ENCODE measurements at regions not wholly inside any gene's neighbourhood (a gene's known extent, or its start where the extent isn't known, plus 50 kb on each side); places are given as distances from the start of the nearest gene placed in this dataset.

- FAIRE-seq (no peak), DNase-seq (ENCODE audit: low read depth in 1 of 2, low spot score in 2 of 2) (no peak)
- Histone ChIP-seq H2BK12ac (ENCODE audit: low read depth, low read length) (no peak overlapping the region), H4K8ac (ENCODE audit: extremely low read depth, insufficient read depth, low read length) (no peak overlapping the region), H3K4ac (replicated peaks; ENCODE audit: insufficient read length, low read depth, low read length) (no peak overlapping the region), H2AFZ (ENCODE audit: low read length) (no peak overlapping the region), H4K5ac (ENCODE audit: insufficient read length, low read depth, low read length) (no peak overlapping the region), H2AK5ac (ENCODE audit: low read depth, low read length) (no peak overlapping the region), H3K79me1 (ENCODE audit: low read depth, low read length) (no peaks in the 10 kb centered on the region), H3K9ac (replicated peaks in 1 of 4; ENCODE audit: extremely low read depth in 1 of 4, low read depth in 3 of 4, low read length in 3 of 4) (no peak overlapping the region), H3K23me2 (ENCODE audit: low read depth, low read length) (no peaks in the 10 kb centered on the region), H2BK15ac (ENCODE audit: low read length) (no peak overlapping the region), H3K18ac (ENCODE audit: extremely low read depth, low read length) (no peak overlapping the region), H4K91ac (replicated peaks; ENCODE audit: insufficient read length, low read length) (no peak overlapping the region), H3K27me3 (replicated peaks in 1 of 4; ENCODE audit: control insufficient read depth in 3 of 4, extremely low read depth in 1 of 4, insufficient read depth in 3 of 4, low read length in 3 of 4) (no peaks in the 10 kb centered on the region; a peak in 2 of 7 replicates), H3K4me1 (replicated peaks in 1 of 4; ENCODE audit: control insufficient read depth in 3 of 4, insufficient read depth in 4 of 4, low read length in 3 of 4) (no peaks in the 10 kb centered on the region), H2BK5ac (ENCODE audit: low read depth, low read length) (no peak overlapping the region), H3K79me2 (ENCODE audit: control insufficient read depth in 1 of 2, insufficient read depth in 2 of 2, low read length in 2 of 2) (no peaks in the 10 kb centered on the region), H3K23ac (ENCODE audit: insufficient read length) (no peak overlapping the region), H3K4me3 (ENCODE audit: extremely low read depth in 1 of 4, insufficient read depth in 2 of 4, low read depth in 3 of 4, low read length in 4 of 4) (no peak overlapping the region), H3K9me3 (ENCODE audit: insufficient read depth in 2 of 2, low read depth in 1 of 2, low read length in 1 of 2) (0 out of 4 replicates have a peak, but pooled peaks cover 0 to 2% of the 10 kb centered on the region in 2 experiments), H4K20me1 (replicated peaks in 1 of 2; ENCODE audit: control insufficient read depth in 1 of 2, insufficient read depth in 2 of 2, low read length in 2 of 2) (no peaks in the 10 kb centered on the region), H3K4me2 (ENCODE audit: insufficient read depth in 1 of 2, low read depth in 2 of 2, low read length in 2 of 2) (no peak overlapping the region), H3K56ac (replicated peaks; ENCODE audit: insufficient read length, low read depth, low read length) (no peak overlapping the region), H3K36me3 (ENCODE audit: control insufficient read depth in 2 of 4, insufficient read depth in 4 of 4, low read length in 3 of 4) (no peaks in the 10 kb centered on the region), H3K27ac (ENCODE audit: low read depth, low read length) (no peak overlapping the region), H2BK20ac (ENCODE audit: low read length) (no peak overlapping the region), H3K14ac (ENCODE audit: insufficient read length) (no peak overlapping the region), H2BK120ac (replicated peaks; ENCODE audit: low read depth, low read length) (no peak overlapping the region)
- TF ChIP-seq TEAD4 (IDR thresholded peaks at IDR 0.05; ENCODE audit: low read depth, low read length) (0 out of 2 replicates have a peak, but pooled peaks have one; percentile 8), CBX5 (IDR thresholded peaks at IDR 0.05; ENCODE audit: low read depth, low read length) (no peak), JUN (IDR thresholded peaks at IDR 0.05; ENCODE audit: low read depth, low read length) (no peak)
- ChIA-PET POLR2A (ENCODE audit: partially characterized antibody) (no interaction called here), CTCF (ENCODE audit: partially characterized antibody) (interaction anchor here (0.6 to 0.7 kb wide), 2 partner anchors 35 to 154 kb away, joined by 3 to 4 read pairs; no protein-coding TSS in a partner anchor)
- 81% methylated on average over 3 of the region's 3 CpGs; no CpG with 5 or more reads in 1 of the 2 experiments for WGBS, 2 experiments (ENCODE audit: extremely low coverage in 1 of 2, insufficient coverage in 1 of 2, insufficient read length in 1 of 2, insufficient replicate concordance in 2 of 2, low coverage in 1 of 2, low lambda C conversion rate in 2 of 2, missing lambda C conversion rate in 1 of 2)
Measured at GRCh38 chr2:172305066-172305465, 122.3 kb upstream of the ITGA6 start.
